Mesendoderm (in vitro differentiated cells): ENCODE measurements at regions not wholly inside any gene's neighbourhood (a gene's known extent, or its start where the extent isn't known, plus 50 kb on each side); places are given as distances from the start of the nearest gene placed in this dataset.
A peak's percentile ranks its signal among the peaks of the same experiment; 100 is the strongest.

Experiments
- DNase-seq: peaks from one replicate; pipeline ENCODE4 v3.0.0; 2013
- H2AK5ac ChIP-seq: 2 replicates; pipeline ENCODE4 v1.6.1; 2013; ENCODE audit warnings: low read length, inconsistent platforms
- H2BK120ac ChIP-seq: 2 replicates; pipeline ENCODE4 v1.6.1; 2013; ENCODE audit warnings: low read depth, mild to moderate bottlenecking, low read length, moderate library complexity, mixed read lengths
- H2BK15ac ChIP-seq: replicated peaks from 2 replicates; pipeline ENCODE4 v1.6.1; 2013; ENCODE audit warnings: low read depth, mild to moderate bottlenecking, moderate library complexity
- H2BK5ac ChIP-seq: 2 replicates; pipeline ENCODE4 v1.6.1; 2013; ENCODE audit warnings: low read length, inconsistent platforms
- H3K18ac ChIP-seq: 2 replicates; pipeline ENCODE4 v1.6.1; 2013; ENCODE audit warnings: mild to moderate bottlenecking, low read length, mixed read lengths
- H3K23ac ChIP-seq: one replicate; pipeline ENCODE4 v1.6.1; 2013; ENCODE audit warnings: low read length
- H3K27ac ChIP-seq: 2 replicates; pipeline ENCODE4 v1.5.1; 2013; ENCODE audit warnings: low read depth, mild to moderate bottlenecking, inconsistent platforms, low read length, moderate library complexity
- H3K27me3 ChIP-seq: 2 replicates; pipeline ENCODE4 v1.6.1; 2013; ENCODE audit warnings: low read length, control low read depth, mild to moderate bottlenecking, inconsistent platforms; ENCODE audit not compliant: insufficient read depth, poor library complexity
- H3K36me3 ChIP-seq: 2 replicates; pipeline ENCODE4 v1.6.1; 2013; ENCODE audit warnings: low read length, inconsistent platforms; ENCODE audit not compliant: control insufficient read depth, insufficient read depth
- H3K4ac ChIP-seq: one replicate; pipeline ENCODE4 v1.6.1; 2013; ENCODE audit warnings: low read depth, mild to moderate bottlenecking, low read length, moderate library complexity
- H3K4me1 ChIP-seq: 2 replicates; pipeline ENCODE4 v1.6.1; 2013; ENCODE audit warnings: low read depth, low read length, inconsistent platforms; ENCODE audit not compliant: control insufficient read depth
- H3K4me2 ChIP-seq: 2 replicates; pipeline ENCODE4 v1.6.1; 2013; ENCODE audit warnings: low read length
- H3K4me3 ChIP-seq: 2 replicates; pipeline ENCODE4 v1.5.1; 2013; ENCODE audit warnings: mild to moderate bottlenecking, low read length
- H3K56ac ChIP-seq: one replicate; pipeline ENCODE4 v1.6.1; 2013; ENCODE audit warnings: low read length
- H3K79me1 ChIP-seq: 2 replicates; pipeline ENCODE4 v1.6.1; 2013; ENCODE audit warnings: low read length, inconsistent platforms
- H3K79me2 ChIP-seq: 2 replicates; pipeline ENCODE4 v1.6.1; 2013; ENCODE audit warnings: mild to moderate bottlenecking, low read length; ENCODE audit not compliant: control insufficient read depth, insufficient read depth
- H3K9ac ChIP-seq: 2 replicates; pipeline ENCODE4 v1.6.1; 2013; ENCODE audit warnings: low read length, inconsistent platforms
- H4K5ac ChIP-seq: one replicate; pipeline ENCODE4 v1.6.1; 2013; ENCODE audit warnings: low read length
- H4K8ac ChIP-seq: one replicate; pipeline ENCODE4 v1.6.1; 2013; ENCODE audit warnings: low read depth, mild to moderate bottlenecking, control low read depth, low read length, moderate library complexity
- WGBS: extraction: QIAGEN DNeasy Blood & Tissue Kit; methylation state at CpG from one replicate; pipeline ENCODE4 v1.1.7; 2013; ENCODE audit warnings: low lambda C conversion rate, missing lambda C conversion rate; ENCODE audit not compliant: insufficient coverage; ENCODE audit errors: extremely low coverage; 5-methylcytosine and 5-hydroxymethylcytosine counted together

GRCh38 chr11:27837895-27838563, 137.8 kb upstream of the BDNF start:
- no peak overlapping the region for H3K4me3 ChIP-seq
- H2BK120ac ChIP-seq = no peak overlapping the region
- H3K27me3 ChIP-seq = no peaks in the 10 kb centered on the region
- no peak overlapping the region for H3K27ac ChIP-seq
- H2AK5ac ChIP-seq = no peak overlapping the region
- no peak overlapping the region for H4K5ac ChIP-seq
- no peak overlapping the region for H3K23ac ChIP-seq
- no peaks in the 10 kb centered on the region for H3K79me2 ChIP-seq
- no peaks in the 10 kb centered on the region for H3K79me1 ChIP-seq
- no peak overlapping the region for H4K8ac ChIP-seq
- no peak overlapping the region for H2BK5ac ChIP-seq
- H3K56ac ChIP-seq = no peak overlapping the region
- H3K18ac ChIP-seq = no peak overlapping the region
- H3K4me1 ChIP-seq = no peaks in the 10 kb centered on the region
- H3K9ac ChIP-seq = no peak overlapping the region
- no peak overlapping the region for H3K4me2 ChIP-seq
- no peaks in the 10 kb centered on the region for H3K36me3 ChIP-seq
- H3K4ac ChIP-seq = no peak overlapping the region
- WGBS = no CpG with 5 or more reads among the region's 2 CpGs
- no peak for DNase-seq
- no peak overlapping the region for H2BK15ac ChIP-seq

GRCh38 chr11:27830206-27830605, 130.0 kb upstream of the BDNF start:
- Histone ChIP-seq H3K18ac (no peak overlapping the region), H3K27ac (no peak overlapping the region), H2AK5ac (no peak overlapping the region), H4K5ac (no peak overlapping the region), H2BK120ac (no peak overlapping the region), H3K4me1 (no peaks in the 10 kb centered on the region), H3K79me2 (no peaks in the 10 kb centered on the region), H3K9ac (no peak overlapping the region), H4K8ac (no peak overlapping the region), H2BK15ac (no peak overlapping the region), H3K4me3 (no peak overlapping the region), H3K4ac (no peak overlapping the region), H3K56ac (no peak overlapping the region), H3K36me3 (no peaks in the 10 kb centered on the region), H3K4me2 (no peak overlapping the region), H3K27me3 (no peaks in the 10 kb centered on the region), H3K23ac (no peak overlapping the region), H3K79me1 (no peaks in the 10 kb centered on the region), H2BK5ac (no peak overlapping the region)
- DNase-seq = peak; percentile 25
- no CpG with 5 or more reads among the region's 3 CpGs for WGBS

- H3K27ac ChIP-seq = no peak overlapping the region
- no peaks in the 10 kb centered on the region for H3K36me3 ChIP-seq
- no peak overlapping the region for H4K5ac ChIP-seq
- no peak overlapping the region for H3K56ac ChIP-seq
- no peak overlapping the region for H3K23ac ChIP-seq
- no peaks in the 10 kb centered on the region for H3K79me1 ChIP-seq
- no peak overlapping the region for H2BK15ac ChIP-seq
- H2AK5ac ChIP-seq = no peak overlapping the region
- H3K4ac ChIP-seq = no peak overlapping the region
- no peak overlapping the region for H3K4me3 ChIP-seq
- no peaks in the 10 kb centered on the region for H3K79me2 ChIP-seq
- no peaks in the 10 kb centered on the region for H3K4me1 ChIP-seq
- no peak overlapping the region for H2BK120ac ChIP-seq
- no peaks in the 10 kb centered on the region for H3K27me3 ChIP-seq
- no peak overlapping the region for H4K8ac ChIP-seq
- H3K4me2 ChIP-seq = no peak overlapping the region
- DNase-seq = no peak
- H2BK5ac ChIP-seq = no peak overlapping the region
- H3K9ac ChIP-seq = no peak overlapping the region
- no peak overlapping the region for H3K18ac ChIP-seq
Measured at GRCh38 chr11:27820249-27820648, 120.0 kb upstream of the BDNF start.

GRCh38 chr11:27816197-27816596, 115.9 kb upstream of the BDNF start:
- Histone ChIP-seq H3K4me3 (no peak overlapping the region), H3K4ac (no peak overlapping the region), H3K18ac (no peak overlapping the region), H3K36me3 (no peaks in the 10 kb centered on the region), H2AK5ac (no peak overlapping the region), H3K27me3 (no peaks in the 10 kb centered on the region), H3K4me1 (no peaks in the 10 kb centered on the region), H2BK120ac (no peak overlapping the region), H3K56ac (no peak overlapping the region), H3K4me2 (no peak overlapping the region), H4K8ac (no peak overlapping the region), H2BK15ac (no peak overlapping the region), H3K79me2 (no peaks in the 10 kb centered on the region), H3K9ac (no peak overlapping the region), H2BK5ac (no peak overlapping the region), H3K27ac (no peak overlapping the region), H3K23ac (no peak overlapping the region), H3K79me1 (no peaks in the 10 kb centered on the region), H4K5ac (no peak overlapping the region)
- DNase-seq = no peak
- no CpG with 5 or more reads among the region's 1 CpG for WGBS

GRCh38 chr11:27812341-27812740, 112.1 kb upstream of the BDNF start:
- Histone ChIP-seq H3K4ac (no peak overlapping the region), H3K23ac (no peak overlapping the region), H3K4me3 (no peak overlapping the region), H2BK15ac (no peak overlapping the region), H3K56ac (no peak overlapping the region), H3K4me2 (no peak overlapping the region), H3K9ac (no peak overlapping the region), H3K36me3 (no peaks in the 10 kb centered on the region), H2BK5ac (no peak overlapping the region), H3K79me1 (no peaks in the 10 kb centered on the region), H4K5ac (no peak overlapping the region), H3K18ac (no peak overlapping the region), H3K79me2 (no peaks in the 10 kb centered on the region), H2AK5ac (no peak overlapping the region), H3K27me3 (no peaks in the 10 kb centered on the region), H4K8ac (no peak overlapping the region), H3K27ac (no peak overlapping the region), H2BK120ac (no peak overlapping the region), H3K4me1 (no peaks in the 10 kb centered on the region)
- DNase-seq = no peak
- no CpG with 5 or more reads among the region's 2 CpGs for WGBS

GRCh38 chr11:27807596-27807995, 107.3 kb upstream of the BDNF start:
- Histone ChIP-seq H3K79me2 (no peaks in the 10 kb centered on the region), H3K23ac (no peak overlapping the region), H3K4me2 (no peak overlapping the region), H2BK5ac (no peak overlapping the region), H3K18ac (no peak overlapping the region), H2AK5ac (no peak overlapping the region), H4K5ac (no peak overlapping the region), H3K79me1 (no peaks in the 10 kb centered on the region), H3K36me3 (no peaks in the 10 kb centered on the region), H3K4ac (no peak overlapping the region), H2BK15ac (no peak overlapping the region), H3K56ac (no peak overlapping the region), H3K4me3 (no peak overlapping the region), H2BK120ac (no peak overlapping the region), H4K8ac (no peak overlapping the region), H3K27ac (no peak overlapping the region), H3K4me1 (no peaks in the 10 kb centered on the region), H3K9ac (no peak overlapping the region), H3K27me3 (no peaks in the 10 kb centered on the region)
- no peak for DNase-seq
- WGBS = no CpG with 5 or more reads among the region's 2 CpGs
